ENCODE measurements at regions not wholly inside any gene's neighbourhood (a gene's known extent, or its start where the extent isn't known, plus 50 kb on each side); places are given as distances from the start of the nearest gene placed in this dataset.

DNA sequence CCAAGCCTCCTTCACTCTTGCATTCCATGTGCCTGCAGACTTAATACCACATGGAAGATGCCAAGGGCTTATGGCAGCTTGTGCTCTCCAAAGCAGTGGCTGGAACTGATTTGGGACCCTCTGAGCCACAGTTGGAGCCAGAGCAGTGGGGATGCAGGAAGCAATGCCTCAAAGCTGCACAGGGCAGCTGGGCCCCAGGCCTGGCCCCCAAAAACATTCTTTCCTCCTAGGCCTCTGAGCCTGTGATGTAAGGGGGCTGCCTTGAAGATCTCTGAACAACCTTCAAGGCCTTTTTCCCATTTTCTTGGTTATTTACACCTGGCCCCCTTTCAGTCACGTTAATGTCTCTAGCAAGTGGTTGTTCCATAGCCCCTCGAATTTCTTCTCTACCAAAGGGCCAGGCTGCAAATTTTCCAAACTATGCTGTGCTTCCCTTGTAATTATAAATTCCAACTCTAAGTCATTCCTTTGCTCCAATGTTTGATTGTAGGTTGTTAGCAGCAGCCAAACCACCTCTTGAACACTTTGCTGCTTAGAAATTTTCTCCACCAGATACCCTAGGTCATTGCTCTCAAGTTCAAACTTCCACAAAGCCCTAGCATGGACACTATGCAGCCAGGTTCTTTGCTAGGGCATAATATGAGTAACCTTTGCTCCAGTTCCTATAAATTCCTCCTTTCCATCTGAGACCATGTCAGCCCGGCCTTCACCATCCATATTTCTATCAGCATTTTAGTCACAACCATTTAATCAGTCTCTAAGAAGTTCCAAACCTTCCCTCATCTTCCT, 245.0 kb upstream of the RBBP8 start:
- H3K27ac ChIP-seq (ENCODE audit: low read depth, low read length, poor library complexity, severe bottlenecking), result no peak overlapping the region
- no peaks in the 10 kb centered on the region for H3K9me3 ChIP-seq (ENCODE audit: low read length)
- no peak for TF ChIP-seq EZH2 (IDR thresholded peaks at IDR 0.05; ENCODE audit: borderline replicate concordance, low read length)
- TF ChIP-seq, protein P1, sequence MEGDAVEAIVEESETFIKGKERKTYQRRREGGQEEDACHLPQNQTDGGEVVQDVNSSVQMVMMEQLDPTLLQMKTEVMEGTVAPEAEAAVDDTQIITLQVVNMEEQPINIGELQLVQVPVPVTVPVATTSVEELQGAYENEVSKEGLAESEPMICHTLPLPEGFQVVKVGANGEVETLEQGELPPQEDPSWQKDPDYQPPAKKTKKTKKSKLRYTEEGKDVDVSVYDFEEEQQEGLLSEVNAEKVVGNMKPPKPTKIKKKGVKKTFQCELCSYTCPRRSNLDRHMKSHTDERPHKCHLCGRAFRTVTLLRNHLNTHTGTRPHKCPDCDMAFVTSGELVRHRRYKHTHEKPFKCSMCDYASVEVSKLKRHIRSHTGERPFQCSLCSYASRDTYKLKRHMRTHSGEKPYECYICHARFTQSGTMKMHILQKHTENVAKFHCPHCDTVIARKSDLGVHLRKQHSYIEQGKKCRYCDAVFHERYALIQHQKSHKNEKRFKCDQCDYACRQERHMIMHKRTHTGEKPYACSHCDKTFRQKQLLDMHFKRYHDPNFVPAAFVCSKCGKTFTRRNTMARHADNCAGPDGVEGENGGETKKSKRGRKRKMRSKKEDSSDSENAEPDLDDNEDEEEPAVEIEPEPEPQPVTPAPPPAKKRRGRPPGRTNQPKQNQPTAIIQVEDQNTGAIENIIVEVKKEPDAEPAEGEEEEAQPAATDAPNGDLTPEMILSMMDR (IDR thresholded peaks at IDR 0.05; ENCODE audit: low read length), result no peak

DNA sequence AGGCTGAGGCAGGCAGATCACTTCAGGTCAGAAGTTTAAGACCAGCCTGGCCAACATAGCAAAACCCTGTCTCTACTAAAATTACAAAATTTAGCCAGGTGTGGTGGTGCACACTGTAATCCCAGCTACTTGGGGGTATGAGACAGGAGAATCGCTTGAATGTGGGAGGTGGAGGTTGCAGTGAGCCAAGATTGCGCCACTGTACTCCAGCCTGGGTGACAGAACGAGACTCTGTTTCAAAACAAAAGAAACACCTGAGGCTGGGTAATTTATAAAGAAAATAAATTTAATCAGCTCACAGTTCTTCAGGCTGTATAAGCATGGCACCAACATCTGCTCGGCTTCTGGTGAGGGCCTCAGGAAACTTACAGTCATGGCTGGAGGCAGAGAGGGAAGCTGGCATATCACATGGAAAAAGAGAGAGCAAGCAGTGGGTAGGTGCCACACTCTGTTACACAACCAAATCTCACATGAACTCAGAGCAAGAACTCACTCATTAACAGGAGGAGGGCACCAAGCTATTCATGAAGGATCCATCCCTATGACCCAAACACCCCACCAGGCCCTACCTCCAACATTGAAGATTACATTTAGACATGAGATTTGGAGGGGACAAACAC, 244.1 kb upstream of the RBBP8 start:
- Histone ChIP-seq H3K4me1 (ENCODE audit: insufficient read depth, low read length, severe bottlenecking) (no peaks in the 10 kb centered on the region), H4K20me1 (ENCODE audit: insufficient read depth, low read length) (no peaks in the 10 kb centered on the region), H3K9me3 (ENCODE audit: low read length) (no peaks in the 10 kb centered on the region), H3K9me2 (ENCODE audit: low read depth, low read length) (no peaks in the 10 kb centered on the region), H3K79me2 (ENCODE audit: insufficient read depth, low read length) (no peaks in the 10 kb centered on the region), H3K4me2 (ENCODE audit: low read length) (no peak overlapping the region), H2AFZ (ENCODE audit: low read length) (no peak overlapping the region), H3K27ac (ENCODE audit: low read depth, low read length, poor library complexity, severe bottlenecking) (no peak overlapping the region), H3K9ac (ENCODE audit: low read length) (no peak overlapping the region), H3F3A (ENCODE audit: insufficient read depth, low read length) (no peaks in the 10 kb centered on the region), H3K4me3 (ENCODE audit: low read depth, low read length, poor library complexity, severe bottlenecking) (no peak overlapping the region), H3K27me3 (ENCODE audit: insufficient read depth, low read length) (no peaks in the 10 kb centered on the region), H3K36me3 (ENCODE audit: insufficient read depth, low read length) (no peaks in the 10 kb centered on the region)
- TF ChIP-seq, protein P1 (IDR thresholded peaks at IDR 0.05; ENCODE audit: low read length), result no peak
- TF ChIP-seq EZH2 (IDR thresholded peaks at IDR 0.05; ENCODE audit: borderline replicate concordance, low read length), result no peak

More for the DNA sequence above, 245.0 kb upstream of the RBBP8 start:
- Histone ChIP-seq H4K20me1 (ENCODE audit: insufficient read depth, low read length) (no peaks in the 10 kb centered on the region), H2AFZ (ENCODE audit: low read length) (no peak overlapping the region), H3K4me2 (ENCODE audit: low read length) (no peak overlapping the region), H3K9me2 (ENCODE audit: low read depth, low read length) (no peaks in the 10 kb centered on the region), H3K27me3 (ENCODE audit: insufficient read depth, low read length) (no peaks in the 10 kb centered on the region), H3K4me1 (ENCODE audit: insufficient read depth, low read length, severe bottlenecking) (no peaks in the 10 kb centered on the region), H3K9ac (ENCODE audit: low read length) (no peak overlapping the region), H3K4me3 (ENCODE audit: low read depth, low read length, poor library complexity, severe bottlenecking) (no peak overlapping the region), H3K79me2 (ENCODE audit: insufficient read depth, low read length) (no peaks in the 10 kb centered on the region), H3K36me3 (ENCODE audit: insufficient read depth, low read length) (no peaks in the 10 kb centered on the region), H3F3A (ENCODE audit: insufficient read depth, low read length) (no peaks in the 10 kb centered on the region)

DNA sequence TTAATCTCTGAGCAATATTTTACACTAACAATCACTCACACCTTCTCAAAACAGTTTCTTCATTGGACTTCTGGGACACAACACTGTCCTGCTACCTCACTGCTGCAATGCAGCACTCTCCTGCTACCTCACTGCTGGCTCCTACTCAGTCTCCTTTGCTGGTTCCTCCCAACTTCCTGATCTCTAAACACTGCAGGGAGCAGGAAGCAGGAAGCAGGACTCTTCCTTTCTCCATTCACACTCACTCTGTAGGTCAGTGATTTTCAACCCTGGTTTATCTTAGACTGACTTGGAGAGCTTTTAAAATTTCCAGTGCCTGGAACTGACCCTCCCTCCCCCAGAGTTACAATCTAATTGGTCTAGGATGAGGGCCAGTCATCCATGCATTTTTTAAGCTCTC, 243.4 kb upstream of the RBBP8 start:
- Histone ChIP-seq H3K27ac (ENCODE audit: low read depth, low read length, poor library complexity, severe bottlenecking) (no peak overlapping the region), H3K27me3 (ENCODE audit: insufficient read depth, low read length) (no peaks in the 10 kb centered on the region), H3K9ac (ENCODE audit: low read length) (no peak overlapping the region), H3K4me2 (ENCODE audit: low read length) (no peak overlapping the region), H3K36me3 (ENCODE audit: insufficient read depth, low read length) (no peaks in the 10 kb centered on the region), H3K4me3 (ENCODE audit: low read depth, low read length, poor library complexity, severe bottlenecking) (no peak overlapping the region), H3K79me2 (ENCODE audit: insufficient read depth, low read length) (no peaks in the 10 kb centered on the region), H4K20me1 (ENCODE audit: insufficient read depth, low read length) (no peaks in the 10 kb centered on the region), H3K9me3 (ENCODE audit: low read length) (no peaks in the 10 kb centered on the region), H3K9me2 (ENCODE audit: low read depth, low read length) (no peaks in the 10 kb centered on the region), H3F3A (ENCODE audit: insufficient read depth, low read length) (no peaks in the 10 kb centered on the region), H3K4me1 (ENCODE audit: insufficient read depth, low read length, severe bottlenecking) (no peaks in the 10 kb centered on the region), H2AFZ (ENCODE audit: low read length) (no peak overlapping the region)
- no peak for TF ChIP-seq EZH2 (IDR thresholded peaks at IDR 0.05; ENCODE audit: borderline replicate concordance, low read length)
- TF ChIP-seq, protein P1 (IDR thresholded peaks at IDR 0.05; ENCODE audit: low read length), result no peak
